ENCODE measurements at regions not wholly inside any gene's neighbourhood (a gene's known extent, or its start where the extent isn't known, plus 50 kb on each side); places are given as distances from the start of the nearest gene placed in this dataset.

GRCh38 chr5:173513521-173513991 is 102.9 kb downstream of the BOD1 start:
- TF ChIP-seq, protein P1, sequence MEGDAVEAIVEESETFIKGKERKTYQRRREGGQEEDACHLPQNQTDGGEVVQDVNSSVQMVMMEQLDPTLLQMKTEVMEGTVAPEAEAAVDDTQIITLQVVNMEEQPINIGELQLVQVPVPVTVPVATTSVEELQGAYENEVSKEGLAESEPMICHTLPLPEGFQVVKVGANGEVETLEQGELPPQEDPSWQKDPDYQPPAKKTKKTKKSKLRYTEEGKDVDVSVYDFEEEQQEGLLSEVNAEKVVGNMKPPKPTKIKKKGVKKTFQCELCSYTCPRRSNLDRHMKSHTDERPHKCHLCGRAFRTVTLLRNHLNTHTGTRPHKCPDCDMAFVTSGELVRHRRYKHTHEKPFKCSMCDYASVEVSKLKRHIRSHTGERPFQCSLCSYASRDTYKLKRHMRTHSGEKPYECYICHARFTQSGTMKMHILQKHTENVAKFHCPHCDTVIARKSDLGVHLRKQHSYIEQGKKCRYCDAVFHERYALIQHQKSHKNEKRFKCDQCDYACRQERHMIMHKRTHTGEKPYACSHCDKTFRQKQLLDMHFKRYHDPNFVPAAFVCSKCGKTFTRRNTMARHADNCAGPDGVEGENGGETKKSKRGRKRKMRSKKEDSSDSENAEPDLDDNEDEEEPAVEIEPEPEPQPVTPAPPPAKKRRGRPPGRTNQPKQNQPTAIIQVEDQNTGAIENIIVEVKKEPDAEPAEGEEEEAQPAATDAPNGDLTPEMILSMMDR (IDR thresholded peaks at IDR 0.05; ENCODE audit: control extremely low read depth in 1 of 3, insufficient read depth in 1 of 3, low read depth in 1 of 3, low read length in 3 of 3), result no peak
- TF ChIP-seq POLR2A (IDR thresholded peaks at IDR 0.05; ENCODE audit: control extremely low read depth in 1 of 2, low read depth in 2 of 2, low read length in 2 of 2) (no peak), MAX (IDR thresholded peaks at IDR 0.05) (no peak), YY1 (IDR thresholded peaks at IDR 0.05; ENCODE audit: low read depth, low read length) (no peak), RAD21 (IDR thresholded peaks at IDR 0.05 in 1 of 2, conservative IDR thresholded peaks at IDR 0.05 in 1 of 2; ENCODE audit: low read depth in 2 of 2, low read length in 2 of 2) (no peak), SAP30 (IDR thresholded peaks at IDR 0.05; ENCODE audit: insufficient read depth, insufficient replicate concordance, low read length) (no peak), EZH2 (IDR thresholded peaks at IDR 0.05; ENCODE audit: low read depth, low read length, severe bottlenecking) (no peak), BRCA1 (IDR thresholded peaks at IDR 0.05; ENCODE audit: low read depth, low read length) (no peak), CHD2 (IDR thresholded peaks at IDR 0.05; ENCODE audit: low read length) (no peak), EGR1 (IDR thresholded peaks at IDR 0.05; ENCODE audit: borderline replicate concordance, low read depth, low read length) (no peak)

Data from H1 (cell line).